ENCODE measurements at regions not wholly inside any gene's neighbourhood (a gene's known extent, or its start where the extent isn't known, plus 50 kb on each side); places are given as distances from the start of the nearest gene placed in this dataset.

DNA sequence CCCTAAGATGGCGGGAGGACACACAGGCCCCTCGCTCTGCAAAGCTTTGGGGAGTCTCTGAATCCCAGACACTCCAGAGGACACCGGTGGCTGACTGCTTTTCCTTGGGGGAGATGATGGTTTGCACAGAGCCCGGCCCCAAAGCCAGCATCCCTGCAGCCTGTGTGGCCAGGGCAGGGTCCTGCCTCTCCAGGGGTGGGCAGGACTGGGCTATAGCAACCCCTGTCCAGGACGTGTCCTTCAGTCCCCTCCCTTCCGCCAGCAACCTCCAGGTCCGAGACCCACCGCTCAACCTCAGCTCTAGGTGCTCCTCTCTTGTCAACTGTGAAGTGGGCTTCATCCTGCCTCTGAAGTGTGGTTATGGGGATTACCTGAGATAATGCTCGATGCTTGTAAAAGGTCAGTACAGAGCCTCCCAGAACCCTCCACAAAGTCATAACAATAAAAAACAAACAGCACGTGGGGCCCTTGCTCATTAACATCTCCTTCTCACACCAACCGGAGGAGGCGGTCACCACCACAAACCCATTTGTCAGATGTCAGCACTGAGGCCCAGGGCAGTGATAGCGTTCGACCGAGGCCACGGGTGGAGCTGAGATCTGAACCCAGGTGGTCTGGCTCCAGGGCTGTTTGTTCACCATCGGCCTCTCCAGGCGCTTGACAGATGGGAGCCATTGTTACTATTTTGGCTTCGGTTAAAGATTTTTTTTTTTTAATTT is 304.8 kb downstream of the IRF8 start:
- H3K9me3 ChIP-seq (ENCODE audit: control insufficient read depth, low read length): no peaks in the 10 kb centered on the region
- DNase-seq: no peak
- H3K27me3 ChIP-seq (ENCODE audit: control insufficient read depth, insufficient read depth): no peaks in the 10 kb centered on the region
- H3K27ac ChIP-seq (ENCODE audit: low read length): no peak overlapping the region
- ATAC-seq: no peak
- WGBS: 86% methylated on average over 19 of the region's 19 CpGs
- H3K4me3 ChIP-seq (ENCODE audit: low read length): no peak overlapping the region
- intact Hi-C loops (cut with DNase I): no loop called here
- H3K4me1 ChIP-seq (ENCODE audit: control insufficient read depth, insufficient read depth, low read length): no peaks in the 10 kb centered on the region

DNA sequence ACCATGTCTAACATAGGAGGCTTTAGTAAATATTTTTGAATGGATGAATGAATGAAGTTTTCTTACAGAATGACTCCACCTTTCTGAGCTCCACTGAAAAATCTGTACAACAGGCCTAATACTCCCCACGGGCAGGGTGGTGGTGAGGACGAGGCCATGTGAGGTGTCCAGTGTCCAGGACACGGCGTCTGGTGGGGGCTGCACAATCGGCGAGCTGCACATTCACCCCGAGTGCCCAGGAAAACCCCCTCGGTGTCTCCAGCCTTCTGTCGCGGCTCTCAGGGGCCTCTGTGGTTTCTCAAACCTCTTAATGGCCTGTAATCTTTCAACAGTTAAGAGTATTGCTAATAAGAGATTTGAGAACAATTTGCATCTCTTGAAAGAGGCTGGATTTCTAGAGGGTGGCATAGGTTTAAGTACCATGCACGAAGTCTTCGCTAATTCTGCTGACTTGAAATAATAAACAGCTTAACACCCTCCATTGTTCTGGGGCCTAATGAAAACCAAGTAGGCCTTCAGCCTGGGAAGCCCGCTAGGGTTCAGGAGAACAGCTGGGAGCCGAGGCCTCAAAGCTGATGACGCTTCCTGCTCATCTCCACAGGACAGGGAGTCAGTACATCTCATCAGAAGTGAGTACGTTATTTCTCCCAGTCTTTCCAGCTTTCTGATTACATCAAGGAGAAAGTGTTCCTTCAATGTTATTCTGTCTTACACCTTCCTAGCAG is 304.6 kb upstream of the FOXF1 start:
- WGBS: 79% methylated on average over 16 of the region's 16 CpGs
- intact Hi-C loops (cut with DNase I): no loop called here
- H3K9me3 ChIP-seq (ENCODE audit: control insufficient read depth, low read length): no peaks in the 10 kb centered on the region

DNA sequence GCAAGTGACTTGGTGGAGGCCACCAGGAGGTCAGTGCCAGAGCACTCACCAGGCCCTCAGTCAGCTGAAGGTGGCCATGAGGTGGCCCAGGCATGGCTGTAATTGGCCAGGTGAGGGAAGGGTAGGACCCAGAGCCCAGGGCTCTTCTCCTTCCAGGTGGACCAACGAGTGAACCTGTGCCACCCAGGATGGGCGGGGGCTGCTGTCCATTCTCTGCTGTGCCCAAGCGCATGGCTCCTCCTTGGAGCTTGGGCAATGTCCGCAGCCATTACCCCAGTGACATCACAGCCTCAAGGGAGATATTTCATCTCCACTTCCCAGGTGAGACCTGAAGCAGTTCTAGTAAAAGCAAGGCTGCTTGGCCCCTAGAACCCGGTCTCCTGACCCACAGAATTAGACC is 303.0 kb upstream of the FOXF1 start:
- no peak for DNase-seq
- Histone ChIP-seq H3K4me3 (ENCODE audit: low read length) (no peak overlapping the region), H3K4me1 (ENCODE audit: control insufficient read depth, insufficient read depth, low read length) (no peaks in the 10 kb centered on the region), H3K27me3 (ENCODE audit: control insufficient read depth, insufficient read depth) (no peaks in the 10 kb centered on the region), H3K27ac (ENCODE audit: low read length) (no peak overlapping the region), H3K9me3 (ENCODE audit: control insufficient read depth, low read length) (no peaks in the 10 kb centered on the region)
- WGBS: 80% methylated on average over 5 of the region's 5 CpGs
- intact Hi-C loops (cut with DNase I): no loop called here
- ATAC-seq: no peak

More for the DNA sequence above, 304.6 kb upstream of the FOXF1 start:
- DNase-seq (no peak), ATAC-seq (no peak)
- no peak overlapping the region for H3K4me3 ChIP-seq (ENCODE audit: low read length)
- H3K4me1 ChIP-seq (ENCODE audit: control insufficient read depth, insufficient read depth, low read length): no peaks in the 10 kb centered on the region
- no peak overlapping the region for H3K27ac ChIP-seq (ENCODE audit: low read length)
- no peaks in the 10 kb centered on the region for H3K27me3 ChIP-seq (ENCODE audit: control insufficient read depth, insufficient read depth)

DNA sequence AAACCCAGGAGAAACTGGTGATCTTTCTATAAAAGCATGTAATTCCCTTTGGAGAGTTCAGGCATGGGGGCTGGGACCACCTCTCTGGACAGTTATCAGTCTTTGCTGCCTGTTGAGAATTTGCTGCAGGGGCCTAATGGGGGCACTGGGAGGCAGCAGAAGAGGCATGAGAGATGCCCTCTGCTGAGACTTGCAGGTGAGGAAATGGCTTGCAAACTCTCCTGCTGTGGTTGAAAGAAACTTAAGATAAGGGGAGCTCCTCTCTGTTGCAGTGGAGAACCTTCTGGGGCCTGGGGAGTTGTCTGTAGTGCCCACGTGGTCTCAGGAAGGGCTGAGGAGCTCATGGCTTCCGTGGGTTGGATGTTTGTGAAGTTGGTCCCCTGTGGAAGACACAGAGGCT is 301.1 kb upstream of the FOXF1 start:
- Histone ChIP-seq H3K27ac (ENCODE audit: low read length) (no peak overlapping the region), H3K4me1 (ENCODE audit: control insufficient read depth, insufficient read depth, low read length) (no peaks in the 10 kb centered on the region), H3K27me3 (ENCODE audit: control insufficient read depth, insufficient read depth) (no peaks in the 10 kb centered on the region), H3K9me3 (ENCODE audit: control insufficient read depth, low read length) (no peaks in the 10 kb centered on the region), H3K4me3 (ENCODE audit: low read length) (no peak overlapping the region)
- no peak for ATAC-seq
- intact Hi-C loops (cut with DNase I): no loop called here
- 42% methylated on average over 2 of the region's 2 CpGs for WGBS
- no peak for DNase-seq

DNA sequence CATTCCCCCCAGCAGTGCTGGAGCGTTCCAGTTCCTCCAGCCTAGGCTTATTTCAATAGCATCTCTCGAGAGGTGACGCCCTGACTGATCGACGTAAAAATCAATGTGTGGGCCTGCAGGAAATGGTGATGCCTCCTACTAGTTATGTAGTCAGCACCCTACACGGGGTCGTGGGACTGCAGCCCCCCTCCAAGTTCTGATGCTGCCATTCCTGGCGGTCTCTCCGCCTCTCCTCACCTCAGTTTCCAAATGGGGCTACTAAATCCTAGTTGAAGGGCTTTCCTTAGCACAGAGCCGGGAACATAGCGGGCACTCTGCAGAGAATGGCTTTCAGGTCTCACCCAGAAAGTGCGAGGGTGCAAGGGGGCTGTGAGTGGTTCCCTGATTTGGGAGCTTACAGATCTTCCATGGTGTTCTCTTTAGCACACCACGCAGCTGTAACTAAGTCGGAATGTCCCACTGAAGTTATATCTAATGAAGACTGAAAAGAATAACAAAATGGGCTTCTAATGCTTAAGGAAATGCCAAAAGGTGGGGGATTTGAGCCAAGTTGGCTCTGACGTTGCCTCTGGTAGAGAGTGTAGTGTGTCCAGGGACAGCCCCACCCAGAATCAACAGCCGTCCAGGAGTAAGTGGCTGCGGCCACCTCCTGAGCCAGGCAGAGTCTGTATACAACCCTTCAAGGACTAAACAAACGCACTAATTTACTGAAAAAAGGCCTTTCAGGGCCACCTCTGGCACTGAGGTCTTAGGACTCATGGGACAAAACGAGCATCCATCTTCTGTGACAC is 299.7 kb upstream of the FOXF1 start:
- Histone ChIP-seq H3K27me3 (ENCODE audit: control insufficient read depth, insufficient read depth) (no peaks in the 10 kb centered on the region), H3K27ac (ENCODE audit: low read length) (no peak overlapping the region), H3K4me1 (ENCODE audit: control insufficient read depth, insufficient read depth, low read length) (peaks cover 2% of the 10 kb centered on the region), H3K9me3 (ENCODE audit: control insufficient read depth, low read length) (no peaks in the 10 kb centered on the region), H3K4me3 (ENCODE audit: low read length) (no peak overlapping the region)
- ATAC-seq (no peak), DNase-seq (no peak)
- intact Hi-C loops (cut with DNase I): no loop called here
- WGBS: 84% methylated on average over 19 of the region's 19 CpGs

DNA sequence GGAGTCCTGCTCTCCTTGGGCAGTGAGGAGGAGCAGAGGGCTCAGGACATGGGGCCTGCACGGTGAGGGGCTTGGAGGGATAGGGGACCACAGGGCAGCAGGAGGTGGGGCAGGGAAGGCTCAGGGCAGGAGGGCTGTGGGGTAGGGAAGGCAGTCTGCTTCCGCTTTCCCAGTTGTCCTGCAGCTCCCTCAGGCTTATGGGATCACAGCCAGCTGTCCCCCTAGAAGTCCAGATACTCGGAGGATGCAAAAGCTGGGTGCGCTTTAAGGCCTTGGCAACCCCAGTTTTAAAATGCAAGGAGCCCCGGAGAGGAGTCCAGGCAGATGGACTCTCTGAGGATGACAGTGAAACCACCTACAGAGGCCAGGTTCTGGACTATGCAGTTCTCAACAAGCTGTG is 299.1 kb upstream of the FOXF1 start:
- H3K27me3 ChIP-seq (ENCODE audit: control insufficient read depth, insufficient read depth): no peaks in the 10 kb centered on the region
- DNase-seq (no peak), ATAC-seq (no peak)
- H3K4me3 ChIP-seq (ENCODE audit: low read length): no peak overlapping the region
- H3K9me3 ChIP-seq (ENCODE audit: control insufficient read depth, low read length): no peaks in the 10 kb centered on the region
- peaks cover 2% of the 10 kb centered on the region for H3K4me1 ChIP-seq (ENCODE audit: control insufficient read depth, insufficient read depth, low read length)
- no peak overlapping the region for H3K27ac ChIP-seq (ENCODE audit: low read length)
- intact Hi-C loops (cut with DNase I): no loop called here
- 84% methylated on average over 5 of the region's 5 CpGs for WGBS

DNA sequence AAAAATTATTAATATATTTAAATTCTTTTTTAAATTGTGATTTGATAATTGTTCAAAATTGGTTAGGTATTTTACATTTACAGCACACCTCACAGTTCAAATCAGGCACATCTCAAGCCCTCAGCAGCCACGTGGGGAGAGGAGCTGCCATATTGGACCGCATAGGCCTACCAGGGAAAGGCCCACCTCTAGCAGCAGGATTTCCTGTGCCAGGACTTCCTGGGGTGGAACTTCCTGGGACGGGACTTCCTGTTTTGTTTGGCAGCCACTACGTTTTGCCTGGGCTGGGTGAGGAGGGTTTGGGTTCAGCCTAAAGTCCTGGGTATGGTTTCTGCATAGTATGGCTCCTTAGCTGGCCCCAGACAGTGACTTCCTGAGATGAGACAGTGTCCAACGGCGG is 298.5 kb upstream of the FOXF1 start:
- no peak overlapping the region for H3K27ac ChIP-seq (ENCODE audit: low read length)
- no peaks in the 10 kb centered on the region for H3K9me3 ChIP-seq (ENCODE audit: control insufficient read depth, low read length)
- no peak overlapping the region for H3K4me3 ChIP-seq (ENCODE audit: low read length)
- peaks cover 2% of the 10 kb centered on the region for H3K4me1 ChIP-seq (ENCODE audit: control insufficient read depth, insufficient read depth, low read length)
- H3K27me3 ChIP-seq (ENCODE audit: control insufficient read depth, insufficient read depth): no peaks in the 10 kb centered on the region
- intact Hi-C loops (cut with DNase I): no loop called here
- 59% methylated on average over 6 of the region's 6 CpGs for WGBS
- ATAC-seq (no peak), DNase-seq (no peak)

DNA sequence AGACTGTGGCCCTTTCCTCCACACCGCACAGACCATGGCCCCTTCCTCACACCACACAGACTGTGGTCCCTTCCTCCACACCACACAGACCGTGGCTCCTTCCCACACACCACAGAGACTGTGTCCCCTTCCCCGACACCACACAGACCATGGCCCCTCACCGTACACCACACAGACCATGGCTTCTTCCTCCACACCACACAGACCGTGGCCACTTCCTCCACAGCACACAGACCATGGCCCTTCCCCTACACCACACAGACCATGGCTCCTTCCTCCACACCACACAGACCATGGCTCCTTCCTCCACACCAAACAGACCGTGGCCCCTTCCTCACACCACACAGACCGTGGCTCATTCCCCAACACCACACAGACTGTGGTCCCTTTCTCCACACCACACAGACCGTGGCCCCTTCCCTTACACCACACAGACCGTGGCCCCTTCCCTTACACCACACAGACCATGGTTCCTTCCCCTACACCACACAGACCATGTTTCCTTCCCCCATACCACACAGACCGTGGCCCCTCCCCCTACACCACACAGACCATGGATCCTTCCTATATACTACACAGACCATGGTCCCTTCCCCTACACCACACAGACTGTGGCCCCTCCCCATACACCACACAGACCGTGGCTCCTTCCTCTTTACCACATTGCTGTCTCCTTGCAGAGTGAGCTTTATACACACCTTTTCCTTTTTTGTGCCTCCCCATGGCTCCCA is 297.5 kb upstream of the FOXF1 start:
- no peak overlapping the region for H3K27ac ChIP-seq (ENCODE audit: low read length)
- H3K4me1 ChIP-seq (ENCODE audit: control insufficient read depth, insufficient read depth, low read length): peaks cover 2% of the 10 kb centered on the region
- ATAC-seq (no peak), DNase-seq (no peak)
- intact Hi-C loops (cut with DNase I): no loop called here
- no peaks in the 10 kb centered on the region for H3K27me3 ChIP-seq (ENCODE audit: control insufficient read depth, insufficient read depth)
- H3K4me3 ChIP-seq (ENCODE audit: low read length): no peak overlapping the region
- no peaks in the 10 kb centered on the region for H3K9me3 ChIP-seq (ENCODE audit: control insufficient read depth, low read length)
- 83% methylated on average over 11 of the region's 11 CpGs for WGBS

DNA sequence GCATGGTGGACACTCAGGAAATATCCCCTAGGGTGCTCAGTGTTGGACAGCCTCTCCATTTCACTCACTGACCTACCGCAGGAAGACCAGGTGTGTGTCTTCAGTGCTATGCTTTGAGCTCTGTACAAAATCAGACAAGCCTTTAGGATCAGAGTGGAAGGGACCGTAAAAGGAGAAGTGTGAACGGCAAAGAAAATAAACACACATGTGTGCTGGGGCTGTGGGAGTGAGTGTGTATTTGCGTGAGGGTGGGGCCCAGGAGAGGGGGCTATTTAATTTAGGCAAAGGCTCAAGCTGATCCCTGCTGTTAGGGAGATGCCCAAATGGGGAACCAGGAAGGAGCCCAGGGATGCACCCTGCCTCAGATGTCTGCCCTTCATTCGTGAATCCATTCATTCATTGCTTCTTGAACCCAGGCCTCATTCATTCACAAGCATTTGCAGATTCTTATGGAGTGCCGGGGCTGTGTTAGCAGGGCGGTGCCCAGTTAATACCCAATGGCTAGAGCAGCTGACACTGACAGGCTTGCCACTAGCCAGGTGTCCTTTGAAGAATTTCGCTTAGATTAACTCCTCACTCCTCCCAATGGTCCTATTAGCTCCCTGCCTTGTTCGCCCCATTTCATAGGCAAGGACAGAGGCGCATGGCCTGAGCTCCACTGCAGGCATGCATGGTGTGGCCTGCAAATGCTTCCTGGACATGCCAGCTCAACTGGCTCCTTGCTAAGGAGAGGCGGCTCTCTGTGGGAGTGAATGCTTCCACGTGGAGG is 296.7 kb upstream of the FOXF1 start:
- Histone ChIP-seq H3K4me3 (ENCODE audit: low read length) (no peak overlapping the region), H3K27me3 (ENCODE audit: control insufficient read depth, insufficient read depth) (no peaks in the 10 kb centered on the region), H3K4me1 (ENCODE audit: control insufficient read depth, insufficient read depth, low read length) (peaks cover 2% of the 10 kb centered on the region), H3K9me3 (ENCODE audit: control insufficient read depth, low read length) (no peaks in the 10 kb centered on the region), H3K27ac (ENCODE audit: low read length) (no peak overlapping the region)
- WGBS: 77% methylated on average over 12 of the region's 12 CpGs
- DNase-seq (no peak), ATAC-seq (no peak)
- intact Hi-C loops (cut with DNase I): no loop called here

Data from right cardiac atrium (tissue), 5 donors.